Adrenal gland (tissue), 5 donors: ENCODE measurements at regions not wholly inside any gene's neighbourhood (a gene's known extent, or its start where the extent isn't known, plus 50 kb on each side); places are given as distances from the start of the nearest gene placed in this dataset.

Experiments used
- CTCF ChIP-seq, 6 experiments: fragments of 450-650 bp in 4 of 6; fragments of 200-600 bp in 2 of 6; sonication (generic) in 1 of 6; IDR thresholded peaks; 1 replicate in 5 of 6; 2 replicates in 1 of 6; pipeline versions ENCODE4 v1.5.1 to v1.8.0; 2016 to 2021; ENCODE audit warnings: antibody characterized with exemption in 6 of 6, mild to moderate bottlenecking in 2 of 6, moderate library complexity in 1 of 6
- POLR2A ChIP-seq, 2 donors: fragments of 450-650 bp; IDR thresholded peaks; one replicate each; pipeline ENCODE4 v1.6.1; 2017; ENCODE audit warnings: antibody characterized with exemption in 2 of 2, mild to moderate bottlenecking in 2 of 2, moderate library complexity in 1 of 2
- donor health status: DM: no; HTN: no; CAD: no.

GRCh38 chr4:159770969-159771368 is 668.1 kb downstream of the RAPGEF2 start:
- no peak for TF ChIP-seq CTCF (IDR thresholded peaks at IDR 0.05)
- no peak for TF ChIP-seq POLR2A (IDR thresholded peaks at IDR 0.05)
